Mesothelial cell of epicardium (in vitro differentiated cells): ENCODE measurements at regions not wholly inside any gene's neighbourhood (a gene's known extent, or its start where the extent isn't known, plus 50 kb on each side); places are given as distances from the start of the nearest gene placed in this dataset.

ENCODE experiments used
- DNase-seq, 2 experiments: peaks; one replicate each; pipeline ENCODE4 v3.0.0; 2021; ENCODE audit warnings: low spot score in 2 of 2; ENCODE audit not compliant: unreplicated experiment in 2 of 2
- H3K27ac Mint-ChIP-seq: 2 replicates; pipeline ENCODE4 v1.8.0; 2021; ENCODE audit warnings: mixed read lengths
- H3K27me3 Mint-ChIP-seq: 2 replicates; pipeline ENCODE4 v1.8.0; 2021; ENCODE audit warnings: low read depth, mixed read lengths
- H3K36me3 Mint-ChIP-seq: 2 replicates; pipeline ENCODE4 v1.8.0; 2021; ENCODE audit warnings: mixed read lengths
- H3K4me1 Mint-ChIP-seq: 2 replicates; pipeline ENCODE4 v1.8.0; 2021; ENCODE audit warnings: mixed read lengths
- H3K4me3 Mint-ChIP-seq: 2 replicates; pipeline ENCODE4 v1.8.0; 2021; ENCODE audit warnings: mild to moderate bottlenecking, moderate library complexity, mixed read lengths
- H3K9me3 Mint-ChIP-seq: 2 replicates; pipeline ENCODE4 v1.8.0; 2021; ENCODE audit warnings: mixed read lengths
- TF ChIP-seq, protein P1 (sequence below): fragments of 200-600 bp; sonication (generic); IDR thresholded peaks from one replicate; pipeline ENCODE4 v1.5.0; 2021; ENCODE audit warnings: antibody characterized with exemption; ENCODE audit not compliant: unreplicated experiment

DNA sequence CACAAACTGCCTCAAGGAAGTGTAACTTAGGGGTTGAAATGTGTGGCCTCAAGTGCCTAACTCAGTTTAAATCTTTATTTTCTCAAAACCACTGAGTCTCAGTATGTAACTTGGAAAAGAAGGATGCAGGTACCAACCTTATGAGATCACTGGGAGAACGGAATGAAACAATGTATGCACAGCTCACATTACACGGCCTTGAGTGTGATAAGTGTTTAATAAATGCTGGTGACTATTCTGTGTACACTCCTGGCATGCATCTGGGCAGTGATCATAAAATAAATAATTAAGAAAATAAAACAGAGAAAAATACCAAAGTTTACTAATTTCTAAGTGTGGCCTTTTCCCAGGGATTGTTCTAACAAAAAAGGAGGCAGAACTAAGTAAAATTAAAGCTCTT is 974.5 kb upstream of the FLRT2 start:
- H3K9me3 Mint-ChIP-seq = peaks cover 25% of the 10 kb centered on the region
- peaks cover 4% of the 10 kb centered on the region for H3K36me3 Mint-ChIP-seq
- DNase-seq = no peak
- H3K27ac Mint-ChIP-seq = no peak overlapping the region
- H3K4me1 Mint-ChIP-seq = no peaks in the 10 kb centered on the region
- H3K27me3 Mint-ChIP-seq = no peaks in the 10 kb centered on the region
- TF ChIP-seq, protein P1, sequence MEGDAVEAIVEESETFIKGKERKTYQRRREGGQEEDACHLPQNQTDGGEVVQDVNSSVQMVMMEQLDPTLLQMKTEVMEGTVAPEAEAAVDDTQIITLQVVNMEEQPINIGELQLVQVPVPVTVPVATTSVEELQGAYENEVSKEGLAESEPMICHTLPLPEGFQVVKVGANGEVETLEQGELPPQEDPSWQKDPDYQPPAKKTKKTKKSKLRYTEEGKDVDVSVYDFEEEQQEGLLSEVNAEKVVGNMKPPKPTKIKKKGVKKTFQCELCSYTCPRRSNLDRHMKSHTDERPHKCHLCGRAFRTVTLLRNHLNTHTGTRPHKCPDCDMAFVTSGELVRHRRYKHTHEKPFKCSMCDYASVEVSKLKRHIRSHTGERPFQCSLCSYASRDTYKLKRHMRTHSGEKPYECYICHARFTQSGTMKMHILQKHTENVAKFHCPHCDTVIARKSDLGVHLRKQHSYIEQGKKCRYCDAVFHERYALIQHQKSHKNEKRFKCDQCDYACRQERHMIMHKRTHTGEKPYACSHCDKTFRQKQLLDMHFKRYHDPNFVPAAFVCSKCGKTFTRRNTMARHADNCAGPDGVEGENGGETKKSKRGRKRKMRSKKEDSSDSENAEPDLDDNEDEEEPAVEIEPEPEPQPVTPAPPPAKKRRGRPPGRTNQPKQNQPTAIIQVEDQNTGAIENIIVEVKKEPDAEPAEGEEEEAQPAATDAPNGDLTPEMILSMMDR = no peak
- no peak overlapping the region for H3K4me3 Mint-ChIP-seq

DNA sequence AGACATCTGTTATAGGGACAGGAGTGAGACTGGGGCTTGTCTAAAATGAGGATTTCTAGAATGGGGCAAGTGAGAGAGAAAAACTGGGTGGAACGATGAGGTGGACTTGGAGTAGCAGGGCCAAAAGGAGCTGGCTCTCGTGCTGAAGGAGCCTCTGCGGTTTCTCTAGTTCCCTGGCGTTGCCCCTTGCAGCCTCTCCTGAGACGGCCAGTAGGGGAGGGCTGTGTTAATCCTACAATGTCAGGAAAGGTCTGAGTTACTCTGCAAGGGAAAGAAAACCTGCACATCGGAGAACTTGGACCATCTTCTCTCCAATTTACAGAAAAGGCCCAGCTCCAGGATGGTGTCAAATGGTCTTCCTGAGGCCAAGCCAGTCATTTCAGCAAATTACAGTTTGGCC is 963.8 kb upstream of the FLRT2 start:
- H3K4me1 Mint-ChIP-seq = no peaks in the 10 kb centered on the region
- peaks cover 18% of the 10 kb centered on the region for H3K9me3 Mint-ChIP-seq
- H3K27ac Mint-ChIP-seq = no peak overlapping the region
- DNase-seq = no peak
- H3K4me3 Mint-ChIP-seq = no peak overlapping the region
- no peaks in the 10 kb centered on the region for H3K27me3 Mint-ChIP-seq
- peaks cover 1% of the 10 kb centered on the region for H3K36me3 Mint-ChIP-seq
- TF ChIP-seq, protein P1 = no peak

DNA sequence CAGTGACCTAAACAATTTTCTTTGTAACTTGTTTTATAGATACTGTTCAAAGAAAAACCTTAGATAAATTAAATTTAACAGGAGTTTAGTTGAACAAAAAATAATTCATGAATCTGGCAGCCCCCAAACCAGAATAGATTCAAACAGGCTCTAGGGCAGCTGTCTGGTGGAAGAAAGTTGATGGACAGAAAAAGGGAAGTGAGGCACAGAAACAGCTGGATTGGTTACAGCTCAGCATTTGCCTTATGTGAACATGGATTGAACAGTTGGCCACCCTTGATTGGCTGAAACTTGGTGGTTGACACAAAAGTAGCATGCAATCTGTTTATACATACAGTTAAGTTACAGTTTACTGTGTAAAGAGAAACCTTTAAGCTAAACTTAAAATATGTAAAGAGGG is 954.3 kb upstream of the FLRT2 start:
- no peaks in the 10 kb centered on the region for H3K36me3 Mint-ChIP-seq
- no peak overlapping the region for H3K27ac Mint-ChIP-seq
- no peak for DNase-seq
- no peak overlapping the region for H3K4me3 Mint-ChIP-seq
- peaks cover 3% of the 10 kb centered on the region for H3K4me1 Mint-ChIP-seq
- TF ChIP-seq, protein P1 = no peak
- H3K9me3 Mint-ChIP-seq = no peaks in the 10 kb centered on the region
- no peaks in the 10 kb centered on the region for H3K27me3 Mint-ChIP-seq

DNA sequence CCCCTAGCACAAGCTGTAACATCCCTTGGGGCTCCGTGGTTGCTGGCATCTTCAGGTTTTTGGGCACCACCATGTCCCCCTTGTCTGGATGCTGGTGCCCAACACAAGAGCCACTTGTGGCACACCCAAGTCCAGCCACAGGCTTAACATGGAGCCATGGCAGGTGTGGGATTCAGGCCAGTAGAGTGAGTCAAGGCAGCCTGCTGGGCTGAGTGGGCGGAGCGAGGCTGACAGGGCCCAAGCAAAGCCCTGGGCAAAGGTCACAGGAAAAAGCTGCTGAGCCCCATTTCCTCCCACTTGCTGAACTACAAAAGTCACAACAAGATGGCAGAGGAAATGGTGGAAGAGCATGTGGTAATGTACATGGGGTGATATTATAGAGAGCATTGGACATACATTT is 950.7 kb upstream of the FLRT2 start:
- DNase-seq = no peak
- peaks cover 6% of the 10 kb centered on the region for H3K9me3 Mint-ChIP-seq
- peaks cover 3% of the 10 kb centered on the region for H3K4me1 Mint-ChIP-seq
- no peak overlapping the region for H3K27ac Mint-ChIP-seq
- H3K27me3 Mint-ChIP-seq = no peaks in the 10 kb centered on the region
- TF ChIP-seq, protein P1 = no peak
- no peaks in the 10 kb centered on the region for H3K36me3 Mint-ChIP-seq
- no peak overlapping the region for H3K4me3 Mint-ChIP-seq

DNA sequence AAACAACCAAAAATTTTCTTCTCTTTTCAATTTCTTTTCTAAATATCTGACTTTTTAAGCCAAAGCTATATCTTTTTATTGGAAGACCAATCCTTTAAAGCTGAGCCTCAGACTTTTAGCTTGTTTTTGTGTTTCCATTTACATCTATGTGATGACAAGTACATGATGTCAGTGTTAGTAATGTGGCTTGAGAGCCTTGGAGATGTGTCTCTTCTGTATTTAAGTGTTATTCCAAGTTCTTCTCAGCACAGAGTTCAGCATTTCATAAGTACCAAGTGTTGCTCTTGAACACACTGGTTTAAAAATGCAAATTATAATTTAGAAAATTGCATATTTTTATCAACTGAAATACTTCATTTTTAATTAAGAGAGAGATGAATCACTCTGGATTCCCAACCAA is 948.9 kb upstream of the FLRT2 start:
- H3K36me3 Mint-ChIP-seq = peaks cover 2% of the 10 kb centered on the region
- H3K27me3 Mint-ChIP-seq = no peaks in the 10 kb centered on the region
- H3K4me1 Mint-ChIP-seq = peaks cover 3% of the 10 kb centered on the region
- H3K27ac Mint-ChIP-seq = no peak overlapping the region
- DNase-seq = no peak
- H3K9me3 Mint-ChIP-seq = peaks cover 12% of the 10 kb centered on the region
- H3K4me3 Mint-ChIP-seq = no peak overlapping the region
- TF ChIP-seq, protein P1 = no peak

DNA sequence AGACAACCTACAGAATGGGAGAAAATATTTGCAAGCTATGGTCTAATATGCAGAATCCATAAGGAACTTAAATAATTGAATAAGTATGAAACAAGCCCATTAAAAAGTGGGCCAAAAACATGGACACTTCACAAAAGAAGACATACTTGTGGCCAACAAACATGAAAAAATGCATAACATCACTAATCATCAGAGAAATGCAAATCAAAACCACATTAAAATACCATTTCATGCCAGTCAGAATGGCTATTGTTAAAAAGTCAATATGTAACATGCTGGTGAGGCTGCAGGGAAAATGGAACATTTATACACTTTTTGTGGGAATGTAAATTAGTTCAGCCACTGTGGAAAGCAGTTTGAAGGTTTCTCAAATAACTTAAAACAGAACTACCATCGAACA is 945.4 kb upstream of the FLRT2 start:
- peaks cover 3% of the 10 kb centered on the region for H3K4me1 Mint-ChIP-seq
- peaks cover 3% of the 10 kb centered on the region for H3K36me3 Mint-ChIP-seq
- DNase-seq = no peak
- peaks cover 14% of the 10 kb centered on the region for H3K9me3 Mint-ChIP-seq
- TF ChIP-seq, protein P1 = no peak
- H3K27ac Mint-ChIP-seq = no peak overlapping the region
- no peaks in the 10 kb centered on the region for H3K27me3 Mint-ChIP-seq
- no peak overlapping the region for H3K4me3 Mint-ChIP-seq
